Medulla oblongata (tissue), 1 donor: ENCODE measurements at regions not wholly inside any gene's neighbourhood (a gene's known extent, or its start where the extent isn't known, plus 50 kb on each side); places are given as distances from the start of the nearest gene placed in this dataset.

Experiments
- DNase-seq: peaks from one replicate; pipeline ENCODE4 v3.0.0-alpha.2; 2015; ENCODE audit errors: extremely low spot score

- no peak for DNase-seq
Observed at GRCh38 chr10:71021402-71021801, 133.0 kb upstream of the PCBD1 start.

- no peak for DNase-seq
Observed at GRCh38 chr10:71023704-71024283, 135.4 kb upstream of the PCBD1 start.

- DNase-seq, result no peak
Observed at GRCh38 chr10:71024490-71024889, 136.1 kb upstream of the PCBD1 start.

DNA sequence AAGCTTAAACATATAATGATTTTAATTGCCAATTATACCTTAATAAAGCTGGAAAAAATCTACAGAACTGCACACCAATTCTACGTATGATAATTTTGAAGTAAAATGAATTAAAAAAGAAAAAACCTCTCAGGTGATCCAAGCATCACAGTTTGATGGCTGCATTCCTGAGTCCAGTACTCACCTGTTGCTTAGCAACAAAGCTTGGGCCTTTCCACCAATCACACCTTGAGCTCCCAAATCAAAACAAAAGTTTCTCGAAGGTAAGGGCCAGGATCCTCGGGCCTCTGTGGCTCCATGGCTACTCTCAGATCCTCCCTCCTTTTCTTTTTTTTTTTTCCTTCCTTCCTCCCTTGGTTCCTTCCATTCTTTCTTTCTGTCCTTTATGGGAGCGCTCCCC lies 137.2 kb upstream of the PCBD1 start:
- DNase-seq, result no peak

- DNase-seq, result no peak
Observed at GRCh38 chr10:71028066-71028465, 139.7 kb upstream of the PCBD1 start.

- DNase-seq, result no peak
Observed at GRCh38 chr10:71029411-71029892, 141.1 kb upstream of the PCBD1 start.

- no peak for DNase-seq
Observed at GRCh38 chr10:71029907-71030306, 141.5 kb upstream of the PCBD1 start.

- DNase-seq, result no peak
Observed at GRCh38 chr10:71031026-71031425, 142.7 kb upstream of the PCBD1 start.

GRCh38 chr10:71031603-71032002 lies 143.2 kb upstream of the PCBD1 start:
- no peak for DNase-seq

DNA sequence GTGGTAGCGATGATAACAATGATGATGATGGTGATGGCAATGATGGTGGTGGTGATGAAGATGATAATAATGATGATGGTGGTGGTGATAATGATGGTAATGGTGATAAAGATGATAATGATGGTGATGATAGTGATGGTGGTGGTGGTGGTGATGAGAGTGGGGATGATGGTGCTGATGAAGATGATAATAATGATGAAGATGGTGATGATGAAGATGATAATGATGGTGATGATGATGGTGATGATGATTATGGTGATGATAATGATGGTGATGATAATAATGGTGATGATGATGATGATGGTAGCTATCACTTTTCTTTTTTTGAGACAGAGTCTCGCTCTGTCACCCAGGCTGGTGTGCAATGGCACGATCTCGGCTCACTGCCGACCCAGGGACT lies 144.5 kb upstream of the PCBD1 start:
- DNase-seq, result no peak

DNA sequence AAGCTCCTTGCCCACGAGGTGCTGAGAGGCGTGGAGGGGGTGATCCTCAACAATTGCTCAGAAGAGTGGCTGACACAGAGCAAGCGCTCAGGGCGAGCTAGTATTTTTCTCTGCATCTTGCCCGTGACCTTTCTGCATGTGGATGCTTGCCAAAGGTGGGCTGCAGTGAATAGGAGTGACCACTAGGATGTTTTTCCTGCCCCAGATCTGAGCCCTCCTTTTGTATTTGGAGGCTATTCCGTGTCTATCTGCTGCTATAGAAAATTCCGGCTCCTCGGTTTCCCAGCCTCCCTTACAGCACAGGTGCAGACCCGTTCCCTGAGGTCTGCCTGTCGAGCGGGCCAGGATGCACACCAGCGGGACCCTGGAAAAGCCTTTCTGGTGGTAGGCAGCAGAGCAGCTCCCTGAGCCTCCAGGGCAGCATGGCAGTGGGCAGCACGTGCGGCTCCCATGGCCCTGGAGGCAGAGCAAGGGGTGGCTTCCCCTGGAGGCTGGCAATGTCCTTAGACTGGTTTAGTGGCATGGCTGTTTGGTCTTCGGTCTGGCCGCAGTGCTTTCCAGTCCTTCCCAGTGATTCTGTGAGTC lies 145.1 kb upstream of the PCBD1 start:
- no peak for DNase-seq

GRCh38 chr10:71035511-71036296 lies 147.3 kb upstream of the PCBD1 start:
- DNase-seq, result no peak

DNA sequence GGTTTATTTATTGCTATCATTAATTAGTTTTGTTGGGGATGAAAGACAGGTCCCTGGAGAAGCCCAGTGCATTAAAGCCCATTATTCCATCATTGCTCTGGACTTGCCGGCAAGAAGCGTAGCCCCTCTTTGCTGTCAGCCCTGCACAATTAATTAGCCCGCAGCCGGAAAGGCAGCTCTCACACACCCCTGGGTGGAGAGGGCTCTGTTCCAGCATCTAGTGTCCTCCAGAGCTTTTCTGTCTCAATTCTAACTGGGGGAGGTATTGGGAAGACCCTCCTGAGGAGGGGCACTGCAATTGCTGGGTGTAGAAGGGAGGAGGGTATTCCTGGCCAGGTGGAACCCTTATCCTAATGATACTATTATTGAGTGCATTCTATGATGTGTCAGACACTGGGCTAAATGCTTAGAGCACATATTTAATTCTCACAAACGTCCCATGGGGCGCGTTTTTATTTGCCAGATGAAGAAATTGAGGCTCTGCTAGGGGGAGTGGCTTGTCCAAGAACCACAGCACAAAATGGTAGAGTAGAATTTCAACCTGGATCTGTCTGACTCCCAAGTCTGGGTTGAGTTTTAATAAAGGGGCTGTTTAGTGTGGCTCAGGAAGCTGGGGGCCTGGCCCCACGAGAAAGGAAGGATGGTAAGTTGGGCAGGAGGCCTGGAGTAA lies 148.1 kb upstream of the PCBD1 start:
- no peak for DNase-seq

GRCh38 chr10:71038091-71038633 lies 149.8 kb upstream of the PCBD1 start:
- no peak for DNase-seq

GRCh38 chr10:71038921-71039320 lies 150.6 kb upstream of the PCBD1 start:
- DNase-seq, result no peak

- no peak for DNase-seq
Observed at GRCh38 chr10:71039551-71039950, 151.2 kb upstream of the PCBD1 start.

DNA sequence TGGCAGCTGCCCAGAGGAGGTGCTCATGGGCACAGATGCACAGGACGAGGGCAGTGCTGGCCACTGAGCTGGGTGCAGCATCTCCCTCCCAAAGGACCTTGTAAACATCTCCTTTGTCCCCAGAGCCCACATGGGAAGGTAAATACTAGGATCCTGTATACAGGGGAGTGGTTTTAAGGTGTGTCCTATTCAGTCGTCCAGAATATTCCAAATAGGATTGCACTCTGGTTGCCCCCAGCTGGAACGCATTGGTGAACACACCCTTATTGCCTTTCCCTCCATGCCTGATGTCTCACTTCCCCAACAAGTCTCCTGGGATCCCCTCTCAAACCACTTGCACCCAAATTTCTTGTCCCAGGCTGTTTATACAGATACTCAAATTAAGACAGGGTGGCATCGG lies 152.0 kb upstream of the PCBD1 start:
- no peak for DNase-seq

- DNase-seq, result no peak
Observed at GRCh38 chr10:71040846-71041605, 152.7 kb upstream of the PCBD1 start.

GRCh38 chr10:71042216-71042615 lies 153.9 kb upstream of the PCBD1 start:
- no peak for DNase-seq

- DNase-seq, result no peak
Observed at GRCh38 chr10:71042699-71043098, 154.3 kb upstream of the PCBD1 start.

GRCh38 chr10:71043858-71044257 lies 155.5 kb upstream of the PCBD1 start:
- no peak for DNase-seq

- DNase-seq, result no peak
Observed at GRCh38 chr10:71044720-71045119, 156.4 kb upstream of the PCBD1 start.
